HEK293 (cell line): ENCODE measurements at regions not wholly inside any gene's neighbourhood (a gene's known extent, or its start where the extent isn't known, plus 50 kb on each side); places are given as distances from the start of the nearest gene placed in this dataset.

Experiments
- CTCF ChIA-PET: fragments of 350-600 bp; formaldehyde crosslinking; extraction: SDS; loops from one replicate; lab custom pipeline; 2021; ENCODE audit warnings: antibody characterized with exemption; lab: Yijun Ruan, JAX
- POLR2A ChIA-PET: fragments of 300-600 bp; formaldehyde crosslinking; extraction: SDS; loops from one replicate; lab custom pipeline; 2020; ENCODE audit warnings: antibody characterized with exemption, inconsistent platforms; lab: Yijun Ruan, JAX
- H3K27ac ChIP-seq: fragments of 200-500 bp; sonication (Bioruptor generic); 2 replicates; pipeline ENCODE4 v1.5.1; 2014; ENCODE audit warnings: low read depth, low read length, control low read depth, inconsistent platforms; ENCODE audit errors: extremely low read depth
- H3K36me3 ChIP-seq, 2 experiments: fragments of 200-500 bp in 1 of 2; sonication (Bioruptor generic) in 1 of 2; 1 replicate in 1 of 2; 2 replicates in 1 of 2; pipeline ENCODE4 v1.5.1; 2014 to 2017; ENCODE audit warnings: inconsistent platforms in 2 of 2, low read length in 2 of 2; ENCODE audit not compliant: control insufficient read depth in 2 of 2, insufficient read depth in 1 of 2
- H3K4me1 ChIP-seq: fragments of 200-500 bp; sonication (Bioruptor generic); 2 replicates; pipeline ENCODE4 v1.5.1; 2014; ENCODE audit warnings: mild to moderate bottlenecking, low read length, inconsistent platforms; ENCODE audit not compliant: control insufficient read depth, insufficient read depth
- H3K4me3 ChIP-seq: 2 replicates; pipeline ENCODE4 v1.5.1; 2011; ENCODE audit warnings: low read depth, mild to moderate bottlenecking, control low read depth, low read length, moderate library complexity
- H3K9me3 ChIP-seq: fragments of 200-500 bp; sonication (Bioruptor generic); 2 replicates; pipeline ENCODE4 v1.5.1; 2014; ENCODE audit warnings: low read depth, low read length, inconsistent platforms; ENCODE audit not compliant: control insufficient read depth, insufficient read depth
- BCL11B ChIP-seq: fragments of 450-650 bp; formaldehyde crosslinking; IDR thresholded peaks from 2 replicates; pipeline ENCODE4 v1.5.1; 2016; ENCODE audit warnings: low read depth, missing biosample characterization, missing genetic modification characterization
- GLIS2 ChIP-seq: fragments of 450-650 bp; formaldehyde crosslinking; IDR thresholded peaks from 2 replicates; pipeline ENCODE4 v1.5.1; 2016; ENCODE audit warnings: missing biosample characterization, missing genetic modification characterization
- MZF1 ChIP-seq: fragments of 450-650 bp; formaldehyde crosslinking; IDR thresholded peaks from 2 replicates; pipeline ENCODE4 v1.5.1; 2017; ENCODE audit warnings: missing biosample characterization, missing genetic modification characterization, borderline replicate concordance
- TCF7L2 ChIP-seq: IDR thresholded peaks from 2 replicates; pipeline ENCODE4 v1.6.1; 2011; ENCODE audit warnings: low read depth, mild to moderate bottlenecking, inconsistent platforms, low read length, moderate library complexity, borderline replicate concordance
- ZBTB8A ChIP-seq: fragments of 450-650 bp; formaldehyde crosslinking; IDR thresholded peaks from 2 replicates; pipeline ENCODE4 v1.5.1; 2016; ENCODE audit warnings: missing biosample characterization, missing genetic modification characterization
- ZNF121 ChIP-seq: fragments of 450-650 bp; formaldehyde crosslinking; IDR thresholded peaks from 2 replicates; pipeline ENCODE4 v1.5.1; 2016; ENCODE audit warnings: missing biosample characterization, missing genetic modification characterization
- ZNF521 ChIP-seq: fragments of 450-650 bp; formaldehyde crosslinking; IDR thresholded peaks from 2 replicates; pipeline ENCODE4 v1.5.1; 2017; ENCODE audit warnings: missing biosample characterization, mild to moderate bottlenecking, missing genetic modification characterization
- ZNF560 ChIP-seq: fragments of 450-650 bp; formaldehyde crosslinking; IDR thresholded peaks from 2 replicates; pipeline ENCODE4 v1.5.1; 2017; ENCODE audit warnings: missing biosample characterization, missing genetic modification characterization, borderline replicate concordance
- ZNF585B ChIP-seq: fragments of 450-650 bp; formaldehyde crosslinking; IDR thresholded peaks from 2 replicates; pipeline ENCODE4 v1.5.1; 2016; ENCODE audit warnings: missing biosample characterization, missing genetic modification characterization
- ZNF629 ChIP-seq: fragments of 450-650 bp; formaldehyde crosslinking; IDR thresholded peaks from 2 replicates; pipeline ENCODE4 v1.5.1; 2017; ENCODE audit warnings: missing biosample characterization, missing genetic modification characterization
- ZNF658 ChIP-seq: fragments of 450-650 bp; formaldehyde crosslinking; IDR thresholded peaks from 2 replicates; pipeline ENCODE4; 2016; ENCODE audit warnings: missing biosample characterization, missing genetic modification characterization
- ZNF837 ChIP-seq: fragments of 450-650 bp; formaldehyde crosslinking; IDR thresholded peaks from 2 replicates; pipeline ENCODE4 v1.5.1; 2016; ENCODE audit warnings: missing biosample characterization, missing genetic modification characterization
- ZXDB ChIP-seq: fragments of 450-650 bp; formaldehyde crosslinking; IDR thresholded peaks from 2 replicates; pipeline ENCODE4 v1.5.1; 2016; ENCODE audit warnings: missing biosample characterization, missing genetic modification characterization
- TF ChIP-seq, protein P1 (sequence below): sonication (generic); formaldehyde crosslinking; IDR thresholded peaks from 2 replicates; pipeline ENCODE4 v1.8.1; 2022; ENCODE audit warnings: mild to moderate bottlenecking, moderate library complexity, missing genetic modification reagents
- TF ChIP-seq, protein P2 (sequence below): fragments of 450-650 bp; formaldehyde crosslinking; IDR thresholded peaks from 2 replicates; pipeline ENCODE4 v1.5.1; 2017; ENCODE audit warnings: missing biosample characterization, missing genetic modification characterization
- TF ChIP-seq, protein P3 (sequence below): fragments of 450-650 bp; formaldehyde crosslinking; conservative IDR thresholded peaks from 2 replicates; pipeline ENCODE4 v1.5.1; 2016; ENCODE audit warnings: low read depth, missing biosample characterization, missing genetic modification characterization
- TF ChIP-seq, protein P4 (sequence below): fragments of 450-650 bp; formaldehyde crosslinking; IDR thresholded peaks from 2 replicates; pipeline ENCODE4 v1.5.1; 2016; ENCODE audit warnings: missing biosample characterization, missing genetic modification characterization
- TF ChIP-seq, protein P5 (sequence below): fragments of 450-650 bp; formaldehyde crosslinking; IDR thresholded peaks from 2 replicates; pipeline ENCODE4 v1.5.0; 2017; ENCODE audit warnings: missing biosample characterization, missing genetic modification characterization, borderline replicate concordance
- TF ChIP-seq, protein P6 (sequence below): fragments of 450-650 bp; formaldehyde crosslinking; IDR thresholded peaks from 2 replicates; pipeline ENCODE4 v1.5.1; 2016; ENCODE audit warnings: missing biosample characterization, missing genetic modification characterization

DNA sequence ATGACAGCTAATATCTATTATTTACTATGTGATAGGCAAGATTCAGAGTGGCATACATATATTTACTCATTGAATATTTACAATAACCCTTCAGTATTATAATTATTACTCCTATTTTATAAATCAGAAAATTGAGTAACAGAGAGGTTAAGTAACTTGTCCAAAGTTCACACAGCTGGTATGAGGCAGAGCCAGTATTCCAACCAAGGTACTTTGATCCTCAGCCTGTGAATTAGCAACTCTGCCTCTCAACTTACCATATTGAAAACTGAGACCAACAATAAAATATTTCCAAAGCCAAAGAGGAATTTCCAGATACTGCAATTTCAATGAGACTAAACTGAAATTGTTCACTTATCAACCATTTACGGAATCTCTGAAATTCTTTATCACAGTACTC, 67.9 kb upstream of the TSLP start (continued):
- TF ChIP-seq, protein P1, sequence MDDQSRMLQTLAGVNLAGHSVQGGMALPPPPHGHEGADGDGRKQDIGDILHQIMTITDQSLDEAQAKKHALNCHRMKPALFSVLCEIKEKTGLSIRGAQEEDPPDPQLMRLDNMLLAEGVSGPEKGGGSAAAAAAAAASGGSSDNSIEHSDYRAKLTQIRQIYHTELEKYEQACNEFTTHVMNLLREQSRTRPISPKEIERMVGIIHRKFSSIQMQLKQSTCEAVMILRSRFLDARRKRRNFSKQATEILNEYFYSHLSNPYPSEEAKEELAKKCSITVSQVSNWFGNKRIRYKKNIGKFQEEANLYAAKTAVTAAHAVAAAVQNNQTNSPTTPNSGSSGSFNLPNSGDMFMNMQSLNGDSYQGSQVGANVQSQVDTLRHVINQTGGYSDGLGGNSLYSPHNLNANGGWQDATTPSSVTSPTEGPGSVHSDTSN (CRISPR knock-in tag): no peak
- no peak for TF ChIP-seq BCL11B (tag by site-specific recombination)
- no peak for TF ChIP-seq ZNF658 (tag by site-specific recombination)
- no peak for TF ChIP-seq ZXDB (tag by site-specific recombination)
- no peak for TF ChIP-seq ZNF629 (tag by site-specific recombination)
- no peak for TF ChIP-seq ZNF521 (tag by site-specific recombination)
- TF ChIP-seq, protein P2, sequence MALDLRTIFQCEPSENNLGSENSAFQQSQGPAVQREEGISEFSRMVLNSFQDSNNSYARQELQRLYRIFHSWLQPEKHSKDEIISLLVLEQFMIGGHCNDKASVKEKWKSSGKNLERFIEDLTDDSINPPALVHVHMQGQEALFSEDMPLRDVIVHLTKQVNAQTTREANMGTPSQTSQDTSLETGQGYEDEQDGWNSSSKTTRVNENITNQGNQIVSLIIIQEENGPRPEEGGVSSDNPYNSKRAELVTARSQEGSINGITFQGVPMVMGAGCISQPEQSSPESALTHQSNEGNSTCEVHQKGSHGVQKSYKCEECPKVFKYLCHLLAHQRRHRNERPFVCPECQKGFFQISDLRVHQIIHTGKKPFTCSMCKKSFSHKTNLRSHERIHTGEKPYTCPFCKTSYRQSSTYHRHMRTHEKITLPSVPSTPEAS (tag by site-specific recombination): no peak

DNA sequence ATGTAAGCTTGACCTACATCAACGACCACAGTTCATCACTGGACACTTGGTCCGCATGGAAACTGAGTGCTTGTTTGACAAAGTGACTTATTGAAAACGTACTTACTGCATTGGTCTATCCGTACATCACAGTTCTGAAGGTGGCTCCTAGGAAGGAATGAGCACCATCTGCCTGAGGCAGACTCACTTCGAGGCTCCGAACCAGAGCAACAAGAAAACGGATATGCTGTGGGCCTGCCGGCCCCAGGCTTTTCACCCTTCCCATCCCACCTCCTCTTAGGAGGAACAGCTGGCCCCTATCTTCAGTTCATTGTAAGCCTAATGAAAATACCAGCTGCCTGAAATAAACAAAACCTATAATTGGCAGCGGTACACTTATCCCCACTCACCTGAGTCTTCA, 67.2 kb upstream of the TSLP start:
- Histone ChIP-seq H3K4me1 (no peaks in the 10 kb centered on the region), H3K36me3 (no peaks in the 10 kb centered on the region), H3K4me3 (no peak overlapping the region), H3K9me3 (no peaks in the 10 kb centered on the region), H3K27ac (no peak overlapping the region)
- ChIA-PET CTCF (no interaction called here), POLR2A (no interaction called here)
- TF ChIP-seq GLIS2 (tag by site-specific recombination) (no peak), MZF1 (tag by site-specific recombination) (no peak), TCF7L2 (no peak)
- TF ChIP-seq, protein P3, sequence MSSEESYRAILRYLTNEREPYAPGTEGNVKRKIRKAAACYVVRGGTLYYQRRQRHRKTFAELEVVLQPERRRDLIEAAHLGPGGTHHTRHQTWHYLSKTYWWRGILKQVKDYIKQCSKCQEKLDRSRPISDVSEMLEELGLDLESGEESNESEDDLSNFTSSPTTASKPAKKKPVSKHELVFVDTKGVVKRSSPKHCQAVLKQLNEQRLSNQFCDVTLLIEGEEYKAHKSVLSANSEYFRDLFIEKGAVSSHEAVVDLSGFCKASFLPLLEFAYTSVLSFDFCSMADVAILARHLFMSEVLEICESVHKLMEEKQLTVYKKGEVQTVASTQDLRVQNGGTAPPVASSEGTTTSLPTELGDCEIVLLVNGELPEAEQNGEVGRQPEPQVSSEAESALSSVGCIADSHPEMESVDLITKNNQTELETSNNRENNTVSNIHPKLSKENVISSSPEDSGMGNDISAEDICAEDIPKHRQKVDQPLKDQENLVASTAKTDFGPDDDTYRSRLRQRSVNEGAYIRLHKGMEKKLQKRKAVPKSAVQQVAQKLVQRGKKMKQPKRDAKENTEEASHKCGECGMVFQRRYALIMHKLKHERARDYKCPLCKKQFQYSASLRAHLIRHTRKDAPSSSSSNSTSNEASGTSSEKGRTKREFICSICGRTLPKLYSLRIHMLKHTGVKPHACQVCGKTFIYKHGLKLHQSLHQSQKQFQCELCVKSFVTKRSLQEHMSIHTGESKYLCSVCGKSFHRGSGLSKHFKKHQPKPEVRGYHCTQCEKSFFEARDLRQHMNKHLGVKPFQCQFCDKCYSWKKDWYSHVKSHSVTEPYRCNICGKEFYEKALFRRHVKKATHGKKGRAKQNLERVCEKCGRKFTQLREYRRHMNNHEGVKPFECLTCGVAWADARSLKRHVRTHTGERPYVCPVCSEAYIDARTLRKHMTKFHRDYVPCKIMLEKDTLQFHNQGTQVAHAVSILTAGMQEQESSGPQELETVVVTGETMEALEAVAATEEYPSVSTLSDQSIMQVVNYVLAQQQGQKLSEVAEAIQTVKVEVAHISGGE (tag by site-specific recombination): no peak
- TF ChIP-seq, protein P4, sequence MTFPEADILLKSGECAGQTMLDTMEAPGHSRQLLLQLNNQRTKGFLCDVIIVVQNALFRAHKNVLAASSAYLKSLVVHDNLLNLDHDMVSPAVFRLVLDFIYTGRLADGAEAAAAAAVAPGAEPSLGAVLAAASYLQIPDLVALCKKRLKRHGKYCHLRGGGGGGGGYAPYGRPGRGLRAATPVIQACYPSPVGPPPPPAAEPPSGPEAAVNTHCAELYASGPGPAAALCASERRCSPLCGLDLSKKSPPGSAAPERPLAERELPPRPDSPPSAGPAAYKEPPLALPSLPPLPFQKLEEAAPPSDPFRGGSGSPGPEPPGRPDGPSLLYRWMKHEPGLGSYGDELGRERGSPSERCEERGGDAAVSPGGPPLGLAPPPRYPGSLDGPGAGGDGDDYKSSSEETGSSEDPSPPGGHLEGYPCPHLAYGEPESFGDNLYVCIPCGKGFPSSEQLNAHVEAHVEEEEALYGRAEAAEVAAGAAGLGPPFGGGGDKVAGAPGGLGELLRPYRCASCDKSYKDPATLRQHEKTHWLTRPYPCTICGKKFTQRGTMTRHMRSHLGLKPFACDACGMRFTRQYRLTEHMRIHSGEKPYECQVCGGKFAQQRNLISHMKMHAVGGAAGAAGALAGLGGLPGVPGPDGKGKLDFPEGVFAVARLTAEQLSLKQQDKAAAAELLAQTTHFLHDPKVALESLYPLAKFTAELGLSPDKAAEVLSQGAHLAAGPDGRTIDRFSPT: no peak
- TF ChIP-seq, protein P5, sequence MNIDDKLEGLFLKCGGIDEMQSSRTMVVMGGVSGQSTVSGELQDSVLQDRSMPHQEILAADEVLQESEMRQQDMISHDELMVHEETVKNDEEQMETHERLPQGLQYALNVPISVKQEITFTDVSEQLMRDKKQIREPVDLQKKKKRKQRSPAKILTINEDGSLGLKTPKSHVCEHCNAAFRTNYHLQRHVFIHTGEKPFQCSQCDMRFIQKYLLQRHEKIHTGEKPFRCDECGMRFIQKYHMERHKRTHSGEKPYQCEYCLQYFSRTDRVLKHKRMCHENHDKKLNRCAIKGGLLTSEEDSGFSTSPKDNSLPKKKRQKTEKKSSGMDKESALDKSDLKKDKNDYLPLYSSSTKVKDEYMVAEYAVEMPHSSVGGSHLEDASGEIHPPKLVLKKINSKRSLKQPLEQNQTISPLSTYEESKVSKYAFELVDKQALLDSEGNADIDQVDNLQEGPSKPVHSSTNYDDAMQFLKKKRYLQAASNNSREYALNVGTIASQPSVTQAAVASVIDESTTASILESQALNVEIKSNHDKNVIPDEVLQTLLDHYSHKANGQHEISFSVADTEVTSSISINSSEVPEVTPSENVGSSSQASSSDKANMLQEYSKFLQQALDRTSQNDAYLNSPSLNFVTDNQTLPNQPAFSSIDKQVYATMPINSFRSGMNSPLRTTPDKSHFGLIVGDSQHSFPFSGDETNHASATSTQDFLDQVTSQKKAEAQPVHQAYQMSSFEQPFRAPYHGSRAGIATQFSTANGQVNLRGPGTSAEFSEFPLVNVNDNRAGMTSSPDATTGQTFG: no peak

DNA sequence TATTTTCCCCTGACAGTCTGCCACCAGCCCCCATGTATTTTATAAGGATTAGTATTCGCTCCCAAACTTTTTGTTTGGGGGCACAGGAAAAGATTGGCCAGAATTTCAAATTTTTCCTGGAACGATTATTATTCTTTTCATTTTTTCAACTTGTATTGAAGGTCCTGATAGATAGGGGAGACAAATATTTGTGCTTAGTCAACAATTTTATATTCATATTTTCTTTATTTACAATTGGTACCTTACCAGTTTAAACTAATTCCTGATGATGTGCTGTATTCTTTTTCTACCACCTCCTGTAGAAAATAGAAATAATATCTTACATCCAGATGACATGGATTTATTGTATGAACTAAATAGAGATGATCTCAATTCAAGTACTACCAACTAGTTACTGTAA, 60.7 kb upstream of the TSLP start:
- POLR2A ChIA-PET: no interaction called here
- TF ChIP-seq ZNF837 (tag by site-specific recombination) (no peak), TCF7L2 (no peak), ZBTB8A (tag by site-specific recombination) (no peak), ZNF585B (tag by site-specific recombination) (no peak), ZNF560 (tag by site-specific recombination) (no peak), ZNF121 (tag by site-specific recombination) (no peak)
- TF ChIP-seq, protein P6, sequence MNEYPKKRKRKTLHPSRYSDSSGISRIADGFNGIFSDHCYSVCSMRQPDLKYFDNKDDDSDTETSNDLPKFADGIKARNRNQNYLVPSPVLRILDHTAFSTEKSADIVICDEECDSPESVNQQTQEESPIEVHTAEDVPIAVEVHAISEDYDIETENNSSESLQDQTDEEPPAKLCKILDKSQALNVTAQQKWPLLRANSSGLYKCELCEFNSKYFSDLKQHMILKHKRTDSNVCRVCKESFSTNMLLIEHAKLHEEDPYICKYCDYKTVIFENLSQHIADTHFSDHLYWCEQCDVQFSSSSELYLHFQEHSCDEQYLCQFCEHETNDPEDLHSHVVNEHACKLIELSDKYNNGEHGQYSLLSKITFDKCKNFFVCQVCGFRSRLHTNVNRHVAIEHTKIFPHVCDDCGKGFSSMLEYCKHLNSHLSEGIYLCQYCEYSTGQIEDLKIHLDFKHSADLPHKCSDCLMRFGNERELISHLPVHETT (tag by site-specific recombination): no peak
- TF ChIP-seq, protein P2 (tag by site-specific recombination): no peak

More for the DNA sequence above, 60.7 kb upstream of the TSLP start:
- Histone ChIP-seq H3K27ac (no peak overlapping the region), H3K36me3 (no peaks in the 10 kb centered on the region), H3K4me3 (no peak overlapping the region), H3K4me1 (no peaks in the 10 kb centered on the region), H3K9me3 (no peaks in the 10 kb centered on the region)
- CTCF ChIA-PET: no interaction called here
